ENCODE measurements at regions not wholly inside any gene's neighbourhood (a gene's known extent, or its start where the extent isn't known, plus 50 kb on each side); places are given as distances from the start of the nearest gene placed in this dataset.

- TF ChIP-seq CTCF (IDR thresholded peaks at IDR 0.05; ENCODE audit: low read depth, low read length, missing control alignments), result no peak
- DNase-seq (ENCODE audit: low read depth), result no peak
- no peak overlapping the region for H3K4me3 ChIP-seq (ENCODE audit: low read depth, low read length)
Measured at GRCh38 chr11:69943066-69943465, 123.8 kb upstream of the FGF3 start.

DNA sequence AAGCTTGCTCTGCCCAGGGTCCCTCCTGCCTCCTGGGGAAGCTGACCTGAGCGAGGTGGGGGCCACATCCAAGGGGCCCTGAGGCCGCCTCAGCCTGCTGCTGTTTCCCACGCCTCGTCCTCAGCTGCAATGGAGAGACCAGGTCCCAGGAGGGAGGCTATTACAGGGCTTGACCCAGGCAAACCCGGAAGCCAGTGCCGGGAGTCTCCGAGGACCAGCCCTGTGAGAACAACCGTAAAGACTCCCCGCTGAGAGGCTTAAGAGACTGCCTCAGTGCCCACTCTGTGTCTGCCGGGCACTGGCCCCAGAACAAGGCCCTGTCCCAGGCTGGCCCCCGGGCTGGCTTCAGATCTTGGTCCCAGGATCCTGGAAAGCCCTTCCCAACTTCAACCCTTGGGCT, 124.3 kb upstream of the FGF3 start:
- TF ChIP-seq CTCF (IDR thresholded peaks at IDR 0.05; ENCODE audit: low read depth, low read length, missing control alignments), result no peak
- no peak overlapping the region for H3K4me3 ChIP-seq (ENCODE audit: low read depth, low read length)
- no peak for DNase-seq (ENCODE audit: low read depth)

- TF ChIP-seq CTCF (IDR thresholded peaks at IDR 0.05; ENCODE audit: low read depth, low read length, missing control alignments), result no peak
- no peak for DNase-seq (ENCODE audit: low read depth)
- H3K4me3 ChIP-seq (ENCODE audit: low read depth, low read length), result no peak overlapping the region
Measured at GRCh38 chr11:69944146-69944795, 125.1 kb upstream of the FGF3 start.

DNA sequence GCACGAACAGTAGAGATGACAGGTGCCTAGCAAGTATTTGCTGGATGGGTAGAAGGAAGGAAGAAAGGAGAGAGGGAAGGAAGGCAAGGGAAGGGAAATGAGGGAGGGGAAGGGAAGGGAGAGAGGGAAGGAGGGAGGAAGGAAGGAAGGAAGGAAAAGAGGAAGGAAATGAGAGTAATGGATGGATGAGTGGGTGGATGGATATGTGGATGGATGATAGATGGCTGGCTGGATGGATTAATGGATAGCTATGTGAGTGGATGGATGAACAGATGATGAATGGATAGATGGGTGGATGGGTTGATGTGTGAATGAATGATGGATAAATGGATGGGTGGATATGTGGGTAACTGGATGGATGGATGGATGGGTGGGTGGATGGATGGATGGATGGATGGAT, 125.9 kb upstream of the FGF3 start:
- H3K4me3 ChIP-seq (ENCODE audit: low read depth, low read length), result no peak overlapping the region
- TF ChIP-seq CTCF (IDR thresholded peaks at IDR 0.05; ENCODE audit: low read depth, low read length, missing control alignments), result no peak
- no peak for DNase-seq (ENCODE audit: low read depth)

- DNase-seq (ENCODE audit: low read depth), result no peak
- H3K4me3 ChIP-seq (ENCODE audit: low read depth, low read length), result no peak overlapping the region
Measured at GRCh38 chr11:69947059-69947792, 128.0 kb upstream of the FGF3 start.

DNA sequence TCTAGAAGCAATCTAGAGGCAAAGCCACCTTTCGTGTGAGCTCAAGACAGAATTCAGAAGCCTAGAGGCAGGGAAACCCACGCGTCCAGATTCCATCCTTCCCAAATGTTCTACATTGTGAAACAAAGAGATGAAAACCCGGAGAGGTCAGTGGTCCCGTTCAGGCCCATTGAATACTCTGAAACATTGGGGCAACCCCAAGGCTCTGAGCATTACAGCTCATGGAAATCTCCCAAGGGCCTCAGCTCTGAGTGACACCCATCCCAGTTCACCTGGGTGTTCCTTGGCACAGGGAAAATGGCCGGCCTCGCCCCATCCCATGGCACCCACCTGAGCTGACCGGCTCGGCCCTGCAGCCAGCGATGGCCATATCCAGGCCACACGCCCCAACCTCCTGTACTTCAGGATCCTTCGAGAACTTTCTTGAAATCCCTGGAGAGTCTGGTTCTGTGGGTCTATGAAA, 128.6 kb upstream of the FGF3 start:
- DNase-seq (ENCODE audit: low read depth), result no peak
- no peak for TF ChIP-seq CTCF (IDR thresholded peaks at IDR 0.05; ENCODE audit: low read depth, low read length, missing control alignments)
- no peak overlapping the region for H3K4me3 ChIP-seq (ENCODE audit: low read depth, low read length)

More at GRCh38 chr11:69947059-69947792, 128.0 kb upstream of the FGF3 start:
- TF ChIP-seq CTCF (IDR thresholded peaks at IDR 0.05; ENCODE audit: low read depth, low read length, missing control alignments), result no peak

All from GM12864 (cell line).